ENCODE measurements at regions not wholly inside any gene's neighbourhood (a gene's known extent, or its start where the extent isn't known, plus 50 kb on each side); places are given as distances from the start of the nearest gene placed in this dataset.

DNA sequence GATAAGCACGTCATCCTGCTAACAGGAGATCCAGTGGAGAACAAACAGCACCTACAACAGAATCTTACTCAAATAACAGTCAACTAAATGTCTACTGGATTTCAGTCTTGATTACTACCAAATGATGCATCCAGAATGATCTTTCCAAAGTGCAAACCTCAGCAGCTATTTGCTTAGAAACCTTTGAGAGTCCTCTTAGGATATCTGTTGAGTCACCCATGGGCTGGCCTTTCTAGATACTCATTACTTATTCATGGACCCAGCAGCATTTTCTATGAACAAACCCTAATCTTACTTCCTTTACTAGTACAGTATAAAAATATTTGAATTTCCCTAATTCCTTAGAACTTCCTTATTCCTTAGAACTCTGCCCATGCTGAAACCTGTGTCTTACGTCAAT is 118.5 kb upstream of the PABPC4L start:
- TF ChIP-seq, protein P1, sequence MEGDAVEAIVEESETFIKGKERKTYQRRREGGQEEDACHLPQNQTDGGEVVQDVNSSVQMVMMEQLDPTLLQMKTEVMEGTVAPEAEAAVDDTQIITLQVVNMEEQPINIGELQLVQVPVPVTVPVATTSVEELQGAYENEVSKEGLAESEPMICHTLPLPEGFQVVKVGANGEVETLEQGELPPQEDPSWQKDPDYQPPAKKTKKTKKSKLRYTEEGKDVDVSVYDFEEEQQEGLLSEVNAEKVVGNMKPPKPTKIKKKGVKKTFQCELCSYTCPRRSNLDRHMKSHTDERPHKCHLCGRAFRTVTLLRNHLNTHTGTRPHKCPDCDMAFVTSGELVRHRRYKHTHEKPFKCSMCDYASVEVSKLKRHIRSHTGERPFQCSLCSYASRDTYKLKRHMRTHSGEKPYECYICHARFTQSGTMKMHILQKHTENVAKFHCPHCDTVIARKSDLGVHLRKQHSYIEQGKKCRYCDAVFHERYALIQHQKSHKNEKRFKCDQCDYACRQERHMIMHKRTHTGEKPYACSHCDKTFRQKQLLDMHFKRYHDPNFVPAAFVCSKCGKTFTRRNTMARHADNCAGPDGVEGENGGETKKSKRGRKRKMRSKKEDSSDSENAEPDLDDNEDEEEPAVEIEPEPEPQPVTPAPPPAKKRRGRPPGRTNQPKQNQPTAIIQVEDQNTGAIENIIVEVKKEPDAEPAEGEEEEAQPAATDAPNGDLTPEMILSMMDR (IDR thresholded peaks at IDR 0.05; ENCODE audit: unreplicated experiment) = no peak
- H3K4me1 Mint-ChIP-seq (ENCODE audit: unreplicated experiment) = no peaks in the 10 kb centered on the region
- no peaks in the 10 kb centered on the region for H3K9me3 Mint-ChIP-seq (ENCODE audit: unreplicated experiment)
- H3K27ac Mint-ChIP-seq (ENCODE audit: unreplicated experiment) = no peak overlapping the region
- H3K36me3 Mint-ChIP-seq (ENCODE audit: low read depth, unreplicated experiment) = no peaks in the 10 kb centered on the region
- H3K4me3 Mint-ChIP-seq (ENCODE audit: unreplicated experiment) = no peak overlapping the region
- DNase-seq (ENCODE audit: low spot score) = no peak
- H3K27me3 Mint-ChIP-seq (ENCODE audit: unreplicated experiment) = peaks cover 3% of the 10 kb centered on the region

DNA sequence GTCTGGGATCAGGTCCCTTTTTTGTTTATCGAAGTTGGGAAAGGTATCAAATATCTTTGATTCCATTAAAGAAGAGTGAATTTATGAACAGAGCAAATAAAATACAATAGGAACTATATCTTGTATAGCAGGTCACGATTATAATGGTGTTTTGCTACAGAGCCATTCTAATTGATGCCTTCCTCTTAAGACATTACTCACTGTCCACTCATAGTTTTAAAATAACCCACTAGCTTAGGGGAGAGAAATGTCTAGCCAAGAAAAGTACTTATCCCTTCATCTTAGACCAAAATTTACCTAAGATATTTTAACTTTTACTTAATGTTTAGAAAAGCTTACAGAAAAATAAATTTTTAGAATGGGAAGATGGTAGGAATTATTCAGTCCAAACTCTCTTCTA is 112.0 kb upstream of the PABPC4L start:
- H3K4me1 Mint-ChIP-seq (ENCODE audit: unreplicated experiment) = no peaks in the 10 kb centered on the region
- H3K36me3 Mint-ChIP-seq (ENCODE audit: low read depth, unreplicated experiment) = no peaks in the 10 kb centered on the region
- DNase-seq (ENCODE audit: low spot score) = no peak
- TF ChIP-seq, protein P1 (IDR thresholded peaks at IDR 0.05; ENCODE audit: unreplicated experiment) = no peak
- H3K9me3 Mint-ChIP-seq (ENCODE audit: unreplicated experiment) = no peaks in the 10 kb centered on the region
- H3K4me3 Mint-ChIP-seq (ENCODE audit: unreplicated experiment) = no peak overlapping the region
- H3K27ac Mint-ChIP-seq (ENCODE audit: unreplicated experiment) = no peak overlapping the region
- no peaks in the 10 kb centered on the region for H3K27me3 Mint-ChIP-seq (ENCODE audit: unreplicated experiment)

DNA sequence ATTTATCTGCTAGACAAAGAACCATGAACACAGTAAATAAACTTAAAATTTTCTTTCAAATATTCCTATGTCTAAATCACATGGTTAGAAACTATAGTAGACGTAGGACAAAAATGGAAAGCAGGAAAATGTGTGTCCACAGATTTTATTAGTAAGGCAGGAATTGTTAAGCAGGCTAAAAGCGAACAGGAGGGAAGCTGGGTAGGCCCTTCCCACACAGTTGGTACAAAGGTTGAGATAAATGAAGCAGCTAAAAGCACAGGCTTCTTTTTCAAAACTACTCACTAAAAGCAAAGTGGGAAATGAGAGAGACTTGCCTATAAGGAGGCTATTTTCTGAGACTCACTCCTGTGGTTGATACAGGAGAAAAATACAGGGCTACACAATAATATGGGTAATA is 108.1 kb upstream of the PABPC4L start:
- no peaks in the 10 kb centered on the region for H3K36me3 Mint-ChIP-seq (ENCODE audit: low read depth, unreplicated experiment)
- H3K27me3 Mint-ChIP-seq (ENCODE audit: unreplicated experiment) = no peaks in the 10 kb centered on the region
- no peaks in the 10 kb centered on the region for H3K4me1 Mint-ChIP-seq (ENCODE audit: unreplicated experiment)
- H3K27ac Mint-ChIP-seq (ENCODE audit: unreplicated experiment) = no peak overlapping the region
- no peaks in the 10 kb centered on the region for H3K9me3 Mint-ChIP-seq (ENCODE audit: unreplicated experiment)
- TF ChIP-seq, protein P1 (IDR thresholded peaks at IDR 0.05; ENCODE audit: unreplicated experiment) = no peak
- no peak overlapping the region for H3K4me3 Mint-ChIP-seq (ENCODE audit: unreplicated experiment)
- DNase-seq (ENCODE audit: low spot score) = no peak

DNA sequence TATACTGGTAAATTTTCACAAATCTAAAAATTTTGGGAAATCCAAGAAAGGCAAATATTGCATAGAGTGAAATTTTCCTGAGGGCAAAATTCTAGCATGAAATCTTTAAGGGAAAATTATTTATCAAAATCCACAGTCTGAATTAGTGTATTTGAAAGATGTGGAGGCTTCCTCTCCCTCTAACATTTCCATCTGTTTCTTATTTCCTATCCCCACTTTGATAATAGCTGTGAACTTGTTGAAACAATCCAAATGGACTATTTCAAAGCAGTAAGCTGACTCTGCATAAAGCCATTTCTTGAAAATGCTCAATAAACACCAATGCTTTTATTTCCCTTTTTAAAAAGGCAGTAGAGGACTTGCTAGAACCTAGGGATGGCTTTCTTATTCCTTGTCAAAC is 107.3 kb upstream of the PABPC4L start:
- DNase-seq (ENCODE audit: low spot score) = no peak
- Mint-ChIP-seq H3K4me1 (ENCODE audit: unreplicated experiment) (no peaks in the 10 kb centered on the region), H3K4me3 (ENCODE audit: unreplicated experiment) (no peak overlapping the region), H3K27ac (ENCODE audit: unreplicated experiment) (no peak overlapping the region), H3K36me3 (ENCODE audit: low read depth, unreplicated experiment) (no peaks in the 10 kb centered on the region), H3K9me3 (ENCODE audit: unreplicated experiment) (no peaks in the 10 kb centered on the region), H3K27me3 (ENCODE audit: unreplicated experiment) (no peaks in the 10 kb centered on the region)
- TF ChIP-seq, protein P1 (IDR thresholded peaks at IDR 0.05; ENCODE audit: unreplicated experiment) = no peak

DNA sequence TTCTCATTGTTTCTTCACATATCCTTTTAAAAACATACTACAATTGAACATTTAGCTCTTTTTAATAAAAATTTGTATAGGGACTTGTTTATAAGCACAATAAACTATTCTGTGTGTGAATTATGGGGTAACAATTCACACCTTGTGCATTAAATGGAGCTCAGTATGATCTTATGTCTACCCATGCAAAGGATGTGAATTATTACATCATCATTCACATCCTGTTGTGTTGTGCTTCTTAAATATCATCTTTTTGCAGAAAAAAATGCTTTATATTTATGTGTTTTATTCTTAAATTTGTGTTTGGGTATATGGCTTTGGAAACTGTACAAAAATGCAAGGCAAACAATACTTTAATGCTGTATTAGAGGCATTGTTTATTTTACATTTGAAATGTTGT is 96.7 kb upstream of the PABPC4L start:
- no peaks in the 10 kb centered on the region for H3K36me3 Mint-ChIP-seq (ENCODE audit: low read depth, unreplicated experiment)
- H3K27ac Mint-ChIP-seq (ENCODE audit: unreplicated experiment) = no peak overlapping the region

More for the DNA sequence above, 96.7 kb upstream of the PABPC4L start:
- TF ChIP-seq, protein P1 (IDR thresholded peaks at IDR 0.05; ENCODE audit: unreplicated experiment) = no peak
- no peaks in the 10 kb centered on the region for H3K9me3 Mint-ChIP-seq (ENCODE audit: unreplicated experiment)
- H3K4me1 Mint-ChIP-seq (ENCODE audit: unreplicated experiment) = no peaks in the 10 kb centered on the region
- no peak overlapping the region for H3K4me3 Mint-ChIP-seq (ENCODE audit: unreplicated experiment)
- DNase-seq (ENCODE audit: low spot score) = no peak
- peaks cover 1% of the 10 kb centered on the region for H3K27me3 Mint-ChIP-seq (ENCODE audit: unreplicated experiment)

Data from endothelial cell (in vitro differentiated cells).